A549 (cell line): ENCODE measurements at regions not wholly inside any gene's neighbourhood (a gene's known extent, or its start where the extent isn't known, plus 50 kb on each side); places are given as distances from the start of the nearest gene placed in this dataset.
"Not testable (repeated sequence)": the region's sequence is repeated elsewhere in the genome, so short reads cannot be mapped to it uniquely, and the experiment has no call there.

Source experiments
- CEBPB ChIP-seq, 2 experiments: fragments of >200 bp in 1 of 2; sonication (Bioruptor Twin) in 1 of 2; formaldehyde crosslinking in 1 of 2; IDR thresholded peaks; 2 replicates each; pipeline ENCODE4 v1.6.1; 2012 to 2016
- CTCF ChIP-seq: fragments of >200 bp; sonication (Bioruptor Twin); formaldehyde crosslinking; IDR thresholded peaks from 3 replicates; pipeline ENCODE4 v1.5.1; 2016
- EP300 ChIP-seq, 2 experiments: fragments of >200 bp; sonication (Bioruptor Twin); formaldehyde crosslinking; IDR thresholded peaks; 2 replicates in 1 of 2; 3 replicates in 1 of 2; pipeline ENCODE4 v1.6.1; 2016 to 2017
- JUN ChIP-seq, 2 experiments: fragments of >200 bp; sonication (Bioruptor Twin); formaldehyde crosslinking; IDR thresholded peaks; 2 replicates in 1 of 2; 3 replicates in 1 of 2; pipeline ENCODE4 v1.6.1; 2016 to 2017
- NR3C1 ChIP-seq: fragments of >200 bp; sonication (Bioruptor Twin); formaldehyde crosslinking; IDR thresholded peaks from 3 replicates; pipeline ENCODE4 v1.6.1; 2017
- POLR2A ChIP-seq: IDR thresholded peaks from 2 replicates; pipeline ENCODE4 v1.6.1; 2012; ENCODE audit warnings: mild to moderate bottlenecking, low read length
- POLR2AphosphoS2 ChIP-seq: conservative IDR thresholded peaks from 2 replicates; pipeline ENCODE4 v1.6.1; 2012; ENCODE audit warnings: low read length, improper control_type of control experiment, inconsistent platforms
- SREBF2 ChIP-seq: fragments of 450-650 bp; IDR thresholded peaks from 2 replicates; pipeline ENCODE4 v1.6.1; 2014; ENCODE audit warnings: mild to moderate bottlenecking, moderate library complexity

- TF ChIP-seq POLR2A; POLR2AphosphoS2; CEBPB (IDR thresholded peaks at IDR 0.05); EP300 (IDR thresholded peaks at IDR 0.05); CTCF; NR3C1; JUN (IDR thresholded peaks at IDR 0.05); SREBF2: not testable (repeated sequence)
These were observed 1387.5 kb downstream of the AACS start for GRCh38 chr12:126452686-126453085.
